Ishikawa (cell line): ENCODE measurements at regions not wholly inside any gene's neighbourhood (a gene's known extent, or its start where the extent isn't known, plus 50 kb on each side); places are given as distances from the start of the nearest gene placed in this dataset.

ENCODE experiments used
- CEBPB ChIP-seq: IDR thresholded peaks from 2 replicates; pipeline ENCODE4 v1.6.1; 2012
- CREB1 ChIP-seq: IDR thresholded peaks from 2 replicates; pipeline ENCODE4 v1.6.1; 2012; ENCODE audit warnings: low read depth
- EGR1 ChIP-seq: IDR thresholded peaks from 2 replicates; pipeline ENCODE4 v1.6.1; 2012
- EP300 ChIP-seq: IDR thresholded peaks from 2 replicates; pipeline ENCODE4 v1.6.1; 2012; ENCODE audit warnings: borderline replicate concordance
- FOXM1 ChIP-seq: IDR thresholded peaks from 2 replicates; pipeline ENCODE4 v1.6.1; 2012; ENCODE audit warnings: low read depth, borderline replicate concordance
- NFIC ChIP-seq: IDR thresholded peaks from 2 replicates; pipeline ENCODE4 v1.6.1; 2012
- RAD21 ChIP-seq: IDR thresholded peaks from 2 replicates; pipeline ENCODE4 v1.6.1; 2012; ENCODE audit warnings: low read depth
- TAF1 ChIP-seq: IDR thresholded peaks from 2 replicates; pipeline ENCODE4 v1.6.1; 2012; ENCODE audit warnings: low read depth, mild to moderate bottlenecking
- TCF12 ChIP-seq: IDR thresholded peaks from 2 replicates; pipeline ENCODE4 v1.6.1; 2012; ENCODE audit warnings: low read depth
- TEAD4 ChIP-seq: IDR thresholded peaks from 2 replicates; pipeline ENCODE4 v1.6.1; 2012
- YY1 ChIP-seq: IDR thresholded peaks from 2 replicates; pipeline ENCODE4 v1.6.1; 2012; ENCODE audit warnings: low read depth
- ZBTB7A ChIP-seq: IDR thresholded peaks from 2 replicates; pipeline ENCODE4 v1.6.1; 2012; ENCODE audit warnings: low read depth
- TF ChIP-seq, protein P1 (sequence below): IDR thresholded peaks from 2 replicates; pipeline ENCODE4 v1.6.1; 2012
- TF ChIP-seq, protein P2 (sequence below): IDR thresholded peaks from 2 replicates; pipeline ENCODE4 v1.6.1; 2012; ENCODE audit warnings: low read depth, mild to moderate bottlenecking
- TF ChIP-seq, protein P3 (sequence below): IDR thresholded peaks from 2 replicates; pipeline ENCODE4 v1.6.1; 2012

DNA sequence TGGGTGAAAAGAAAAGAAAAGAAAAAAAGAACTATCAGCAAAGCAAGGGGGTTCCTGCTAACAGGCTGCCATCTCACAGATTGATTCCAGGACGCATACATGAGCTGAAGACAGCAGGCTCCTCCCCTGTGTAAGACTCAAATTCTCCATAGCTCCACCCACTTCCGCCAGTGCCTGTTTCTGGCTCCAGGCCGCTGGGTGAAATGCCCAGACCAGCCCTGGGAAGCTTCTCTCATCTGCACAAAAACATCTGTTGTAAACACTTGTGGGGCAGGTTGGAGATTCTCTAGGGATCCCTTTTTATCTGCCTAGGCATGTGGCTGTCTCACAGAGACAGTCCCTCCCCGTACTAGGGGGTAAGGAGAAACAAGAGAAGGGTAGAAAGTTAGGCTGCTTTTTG is 1054.4 kb upstream of the SPRY2 start:
- TF ChIP-seq TAF1 (no peak), RAD21 (no peak), EP300 (no peak), NFIC (no peak), TEAD4 (no peak), CEBPB (no peak), EGR1 (no peak), TCF12 (no peak), YY1 (no peak), ZBTB7A (no peak), CREB1 (no peak), FOXM1 (no peak)
- TF ChIP-seq, protein P1, sequence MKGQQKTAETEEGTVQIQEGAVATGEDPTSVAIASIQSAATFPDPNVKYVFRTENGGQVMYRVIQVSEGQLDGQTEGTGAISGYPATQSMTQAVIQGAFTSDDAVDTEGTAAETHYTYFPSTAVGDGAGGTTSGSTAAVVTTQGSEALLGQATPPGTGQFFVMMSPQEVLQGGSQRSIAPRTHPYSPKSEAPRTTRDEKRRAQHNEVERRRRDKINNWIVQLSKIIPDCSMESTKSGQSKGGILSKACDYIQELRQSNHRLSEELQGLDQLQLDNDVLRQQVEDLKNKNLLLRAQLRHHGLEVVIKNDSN: no peak
- TF ChIP-seq, protein P2, sequence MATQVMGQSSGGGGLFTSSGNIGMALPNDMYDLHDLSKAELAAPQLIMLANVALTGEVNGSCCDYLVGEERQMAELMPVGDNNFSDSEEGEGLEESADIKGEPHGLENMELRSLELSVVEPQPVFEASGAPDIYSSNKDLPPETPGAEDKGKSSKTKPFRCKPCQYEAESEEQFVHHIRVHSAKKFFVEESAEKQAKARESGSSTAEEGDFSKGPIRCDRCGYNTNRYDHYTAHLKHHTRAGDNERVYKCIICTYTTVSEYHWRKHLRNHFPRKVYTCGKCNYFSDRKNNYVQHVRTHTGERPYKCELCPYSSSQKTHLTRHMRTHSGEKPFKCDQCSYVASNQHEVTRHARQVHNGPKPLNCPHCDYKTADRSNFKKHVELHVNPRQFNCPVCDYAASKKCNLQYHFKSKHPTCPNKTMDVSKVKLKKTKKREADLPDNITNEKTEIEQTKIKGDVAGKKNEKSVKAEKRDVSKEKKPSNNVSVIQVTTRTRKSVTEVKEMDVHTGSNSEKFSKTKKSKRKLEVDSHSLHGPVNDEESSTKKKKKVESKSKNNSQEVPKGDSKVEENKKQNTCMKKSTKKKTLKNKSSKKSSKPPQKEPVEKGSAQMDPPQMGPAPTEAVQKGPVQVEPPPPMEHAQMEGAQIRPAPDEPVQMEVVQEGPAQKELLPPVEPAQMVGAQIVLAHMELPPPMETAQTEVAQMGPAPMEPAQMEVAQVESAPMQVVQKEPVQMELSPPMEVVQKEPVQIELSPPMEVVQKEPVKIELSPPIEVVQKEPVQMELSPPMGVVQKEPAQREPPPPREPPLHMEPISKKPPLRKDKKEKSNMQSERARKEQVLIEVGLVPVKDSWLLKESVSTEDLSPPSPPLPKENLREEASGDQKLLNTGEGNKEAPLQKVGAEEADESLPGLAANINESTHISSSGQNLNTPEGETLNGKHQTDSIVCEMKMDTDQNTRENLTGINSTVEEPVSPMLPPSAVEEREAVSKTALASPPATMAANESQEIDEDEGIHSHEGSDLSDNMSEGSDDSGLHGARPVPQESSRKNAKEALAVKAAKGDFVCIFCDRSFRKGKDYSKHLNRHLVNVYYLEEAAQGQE: no peak
- TF ChIP-seq, protein P3, sequence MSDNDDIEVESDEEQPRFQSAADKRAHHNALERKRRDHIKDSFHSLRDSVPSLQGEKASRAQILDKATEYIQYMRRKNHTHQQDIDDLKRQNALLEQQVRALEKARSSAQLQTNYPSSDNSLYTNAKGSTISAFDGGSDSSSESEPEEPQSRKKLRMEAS: no peak

DNA sequence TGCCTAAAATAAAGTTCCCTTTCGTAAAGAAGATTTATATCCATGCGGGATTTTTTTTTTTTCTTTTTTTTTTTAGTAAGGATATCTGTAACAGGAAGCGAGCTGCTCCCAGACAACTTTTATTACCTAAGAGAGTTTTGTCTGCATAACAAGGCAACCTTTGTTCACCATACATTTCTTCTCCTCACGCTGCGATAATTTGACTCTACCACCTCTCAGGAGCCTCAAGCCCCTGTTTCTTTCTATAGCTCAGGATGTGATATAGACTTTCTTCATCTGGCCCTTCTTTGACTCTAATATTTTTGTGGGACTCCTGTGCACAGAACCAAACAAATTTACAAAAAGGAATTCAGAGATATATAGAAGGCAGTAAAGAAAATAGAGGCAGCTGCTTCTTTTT is 1053.7 kb upstream of the SPRY2 start:
- no peak for TF ChIP-seq YY1
- TF ChIP-seq EGR1: no peak
- TF ChIP-seq FOXM1: no peak
- no peak for TF ChIP-seq TAF1
- no peak for TF ChIP-seq CEBPB
- no peak for TF ChIP-seq RAD21
- TF ChIP-seq TEAD4: no peak
- no peak for TF ChIP-seq EP300
- TF ChIP-seq NFIC: no peak
- no peak for TF ChIP-seq TCF12
- TF ChIP-seq, protein P3: no peak
- TF ChIP-seq, protein P1: no peak
- no peak for TF ChIP-seq ZBTB7A

DNA sequence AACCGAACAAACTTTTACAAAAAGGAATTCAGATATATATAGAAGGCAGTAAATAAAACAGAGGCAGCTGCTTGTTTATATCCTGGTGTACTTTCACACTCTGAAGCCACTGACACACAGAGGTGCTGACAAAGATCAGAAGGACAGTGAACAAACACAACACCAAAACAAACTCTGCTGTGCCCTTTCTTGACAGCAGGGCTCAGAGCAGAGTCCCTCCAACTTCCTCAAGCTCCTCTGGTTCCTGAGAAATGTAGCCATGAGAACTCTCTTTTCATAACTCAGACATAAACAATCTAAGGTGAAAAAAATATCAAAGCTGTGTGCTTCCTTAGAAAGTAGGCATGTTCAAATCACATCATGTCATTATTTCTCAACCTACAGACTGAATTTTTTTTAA is 1052.8 kb upstream of the SPRY2 start:
- TF ChIP-seq EP300 (no peak), TAF1 (no peak), CEBPB (no peak), ZBTB7A (no peak)
- TF ChIP-seq, protein P2: no peak

DNA sequence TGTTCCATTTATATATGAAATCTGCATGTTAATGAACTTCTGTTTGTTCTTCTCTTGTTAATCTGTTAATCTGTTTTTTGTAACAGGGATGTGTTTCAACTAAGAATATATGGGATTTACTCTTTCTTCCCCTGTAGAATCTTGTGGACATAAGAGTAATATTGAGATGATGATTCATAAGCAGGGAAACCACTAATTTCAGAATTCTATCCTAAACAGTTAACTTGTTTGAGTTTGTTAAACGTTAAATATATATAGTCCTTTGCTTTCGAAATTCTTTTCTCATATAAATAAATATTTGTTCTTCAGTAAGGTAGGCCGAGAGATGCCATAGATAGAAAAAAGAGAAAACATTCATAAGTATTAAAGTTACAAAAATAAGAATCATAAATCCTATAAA is 1052.2 kb upstream of the SPRY2 start:
- TF ChIP-seq TCF12 (no peak), YY1 (no peak), CEBPB (no peak), ZBTB7A (no peak)
- TF ChIP-seq, protein P2: no peak
- TF ChIP-seq, protein P1: no peak

DNA sequence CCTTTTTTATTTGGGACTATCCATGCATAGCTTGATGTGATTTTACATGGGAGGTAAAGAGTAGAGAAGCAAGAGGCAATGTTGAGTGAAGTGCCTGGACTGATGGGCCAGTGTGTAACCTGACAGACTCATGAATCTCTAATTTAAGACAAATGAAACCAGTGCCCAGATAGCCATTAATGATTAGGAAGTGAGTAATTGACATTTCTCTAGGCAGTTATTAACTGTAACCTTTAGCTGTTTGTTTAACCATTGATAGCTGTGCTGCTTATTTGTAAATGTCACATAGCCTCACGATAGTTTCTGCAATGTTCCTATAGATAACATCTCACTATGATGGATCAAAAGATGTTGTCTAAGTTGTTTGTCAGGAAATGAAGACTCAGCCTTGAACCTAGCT is 1047.5 kb upstream of the SPRY2 start:
- TF ChIP-seq CREB1 (no peak), RAD21 (no peak), FOXM1 (no peak), EGR1 (no peak), EP300 (no peak), YY1 (no peak), CEBPB (no peak), TCF12 (no peak), TEAD4 (no peak), ZBTB7A (no peak), TAF1 (no peak), NFIC (no peak)
- TF ChIP-seq, protein P3: no peak
- TF ChIP-seq, protein P1: no peak
- TF ChIP-seq, protein P2: no peak
